ENCODE measurements at regions not wholly inside any gene's neighbourhood (a gene's known extent, or its start where the extent isn't known, plus 50 kb on each side); places are given as distances from the start of the nearest gene placed in this dataset.
"Not testable (repeated sequence)": the region's sequence is repeated elsewhere in the genome, so short reads cannot be mapped to it uniquely, and the experiment has no call there.

- Histone ChIP-seq H3K4me3 (ENCODE audit: low read length in 2 of 2) (no peak overlapping the region), H3K9ac (ENCODE audit: low read depth in 1 of 2, low read length in 2 of 2) (no peak overlapping the region), H3K4me1 (ENCODE audit: control insufficient read depth in 2 of 2, insufficient read depth in 2 of 2, low read length in 2 of 2) (no peaks in the 10 kb centered on the region), H3K27me3 (ENCODE audit: control insufficient read depth in 2 of 2, insufficient read depth in 2 of 2, low read length in 2 of 2) (no peaks in the 10 kb centered on the region), H3K27ac (ENCODE audit: low read depth in 2 of 2, low read length in 2 of 2) (no peak overlapping the region), H3K9me3 (ENCODE audit: control insufficient read depth in 2 of 2, low read length in 2 of 2) (no peaks in the 10 kb centered on the region), H3K36me3 (ENCODE audit: control insufficient read depth in 2 of 2, insufficient read depth in 2 of 2, low read length in 2 of 2) (no peaks in the 10 kb centered on the region)
Measured at GRCh38 chr7:112985377-112985987, 101.1 kb downstream of the GPR85 start.

GRCh38 chr7:112982441-112983063 is 104.1 kb downstream of the GPR85 start:
- Histone ChIP-seq H3K27ac (ENCODE audit: low read depth in 2 of 2, low read length in 2 of 2) (no peak overlapping the region), H3K4me3 (ENCODE audit: low read length in 2 of 2) (no peak overlapping the region), H3K36me3 (ENCODE audit: control insufficient read depth in 2 of 2, insufficient read depth in 2 of 2, low read length in 2 of 2) (no peaks in the 10 kb centered on the region), H3K27me3 (ENCODE audit: control insufficient read depth in 2 of 2, insufficient read depth in 2 of 2, low read length in 2 of 2) (no peaks in the 10 kb centered on the region), H3K9me3 (ENCODE audit: control insufficient read depth in 2 of 2, low read length in 2 of 2) (no peaks in the 10 kb centered on the region), H3K9ac (ENCODE audit: low read depth in 1 of 2, low read length in 2 of 2) (no peak overlapping the region), H3K4me1 (ENCODE audit: control insufficient read depth in 2 of 2, insufficient read depth in 2 of 2, low read length in 2 of 2) (no peaks in the 10 kb centered on the region)

GRCh38 chr7:112981966-112982365 is 104.7 kb downstream of the GPR85 start:
- Histone ChIP-seq H3K4me3 (ENCODE audit: low read length in 2 of 2) (no peak overlapping the region), H3K9me3 (ENCODE audit: control insufficient read depth in 2 of 2, low read length in 2 of 2) (no peaks in the 10 kb centered on the region), H3K36me3 (ENCODE audit: control insufficient read depth in 2 of 2, insufficient read depth in 2 of 2, low read length in 2 of 2) (no peaks in the 10 kb centered on the region), H3K9ac (ENCODE audit: low read depth in 1 of 2, low read length in 2 of 2) (no peak overlapping the region), H3K4me1 (ENCODE audit: control insufficient read depth in 2 of 2, insufficient read depth in 2 of 2, low read length in 2 of 2) (no peaks in the 10 kb centered on the region), H3K27me3 (ENCODE audit: control insufficient read depth in 2 of 2, insufficient read depth in 2 of 2, low read length in 2 of 2) (no peaks in the 10 kb centered on the region), H3K27ac (ENCODE audit: low read depth in 2 of 2, low read length in 2 of 2) (no peak overlapping the region)

GRCh38 chr7:112979055-112979454 is 107.6 kb downstream of the GPR85 start:
- not testable (repeated sequence) for H3K27me3 ChIP-seq (ENCODE audit: control insufficient read depth in 2 of 2, insufficient read depth in 2 of 2, low read length in 2 of 2); H3K4me3 ChIP-seq (ENCODE audit: low read length in 2 of 2); H3K36me3 ChIP-seq (ENCODE audit: control insufficient read depth in 2 of 2, insufficient read depth in 2 of 2, low read length in 2 of 2); H3K9me3 ChIP-seq (ENCODE audit: control insufficient read depth in 2 of 2, low read length in 2 of 2); H3K9ac ChIP-seq (ENCODE audit: low read depth in 1 of 2, low read length in 2 of 2); H3K4me1 ChIP-seq (ENCODE audit: control insufficient read depth in 2 of 2, insufficient read depth in 2 of 2, low read length in 2 of 2); H3K27ac ChIP-seq (ENCODE audit: low read depth in 2 of 2, low read length in 2 of 2)

- H3K9me3 ChIP-seq (ENCODE audit: control insufficient read depth in 2 of 2, low read length in 2 of 2); H3K9ac ChIP-seq (ENCODE audit: low read depth in 1 of 2, low read length in 2 of 2); H3K4me3 ChIP-seq (ENCODE audit: low read length in 2 of 2); H3K36me3 ChIP-seq (ENCODE audit: control insufficient read depth in 2 of 2, insufficient read depth in 2 of 2, low read length in 2 of 2); H3K27ac ChIP-seq (ENCODE audit: low read depth in 2 of 2, low read length in 2 of 2); H3K27me3 ChIP-seq (ENCODE audit: control insufficient read depth in 2 of 2, insufficient read depth in 2 of 2, low read length in 2 of 2); H3K4me1 ChIP-seq (ENCODE audit: control insufficient read depth in 2 of 2, insufficient read depth in 2 of 2, low read length in 2 of 2): not testable (repeated sequence)
Measured at GRCh38 chr7:112977244-112977955, 109.2 kb downstream of the GPR85 start.

- no peak overlapping the region for H3K9ac ChIP-seq (ENCODE audit: low read depth in 1 of 2, low read length in 2 of 2)
- H3K27me3 ChIP-seq (ENCODE audit: control insufficient read depth in 2 of 2, insufficient read depth in 2 of 2, low read length in 2 of 2): no peaks in the 10 kb centered on the region
- H3K4me1 ChIP-seq (ENCODE audit: control insufficient read depth in 2 of 2, insufficient read depth in 2 of 2, low read length in 2 of 2): no peaks in the 10 kb centered on the region
- no peak overlapping the region for H3K27ac ChIP-seq (ENCODE audit: low read depth in 2 of 2, low read length in 2 of 2)
- H3K36me3 ChIP-seq (ENCODE audit: control insufficient read depth in 2 of 2, insufficient read depth in 2 of 2, low read length in 2 of 2): no peaks in the 10 kb centered on the region
- no peak overlapping the region for H3K4me3 ChIP-seq (ENCODE audit: low read length in 2 of 2)
- no peaks in the 10 kb centered on the region for H3K9me3 ChIP-seq (ENCODE audit: control insufficient read depth in 2 of 2, low read length in 2 of 2)
Measured at GRCh38 chr7:112970771-112971170, 115.9 kb downstream of the GPR85 start.

- Histone ChIP-seq H3K36me3 (ENCODE audit: control insufficient read depth in 2 of 2, insufficient read depth in 2 of 2, low read length in 2 of 2) (no peaks in the 10 kb centered on the region), H3K27ac (ENCODE audit: low read depth in 2 of 2, low read length in 2 of 2) (no peak overlapping the region), H3K4me3 (ENCODE audit: low read length in 2 of 2) (no peak overlapping the region), H3K27me3 (ENCODE audit: control insufficient read depth in 2 of 2, insufficient read depth in 2 of 2, low read length in 2 of 2) (no peaks in the 10 kb centered on the region), H3K9me3 (ENCODE audit: control insufficient read depth in 2 of 2, low read length in 2 of 2) (no peaks in the 10 kb centered on the region), H3K4me1 (ENCODE audit: control insufficient read depth in 2 of 2, insufficient read depth in 2 of 2, low read length in 2 of 2) (no peaks in the 10 kb centered on the region), H3K9ac (ENCODE audit: low read depth in 1 of 2, low read length in 2 of 2) (no peak overlapping the region)
Measured at GRCh38 chr7:112969946-112970345, 116.7 kb downstream of the GPR85 start.

GRCh38 chr7:112965506-112965905 is 121.1 kb downstream of the GPR85 start:
- Histone ChIP-seq H3K9me3 (ENCODE audit: control insufficient read depth in 2 of 2, low read length in 2 of 2) (no peaks in the 10 kb centered on the region), H3K27me3 (ENCODE audit: control insufficient read depth in 2 of 2, insufficient read depth in 2 of 2, low read length in 2 of 2) (no peaks in the 10 kb centered on the region), H3K4me3 (ENCODE audit: low read length in 2 of 2) (no peak overlapping the region), H3K9ac (ENCODE audit: low read depth in 1 of 2, low read length in 2 of 2) (no peak overlapping the region), H3K36me3 (ENCODE audit: control insufficient read depth in 2 of 2, insufficient read depth in 2 of 2, low read length in 2 of 2) (no peaks in the 10 kb centered on the region), H3K27ac (ENCODE audit: low read depth in 2 of 2, low read length in 2 of 2) (no peak overlapping the region), H3K4me1 (ENCODE audit: control insufficient read depth in 2 of 2, insufficient read depth in 2 of 2, low read length in 2 of 2) (no peaks in the 10 kb centered on the region)

GRCh38 chr7:112963634-112964033 is 123.0 kb downstream of the GPR85 start:
- no peaks in the 10 kb centered on the region for H3K27me3 ChIP-seq (ENCODE audit: control insufficient read depth in 2 of 2, insufficient read depth in 2 of 2, low read length in 2 of 2)
- no peak overlapping the region for H3K27ac ChIP-seq (ENCODE audit: low read depth in 2 of 2, low read length in 2 of 2)
- H3K9me3 ChIP-seq (ENCODE audit: control insufficient read depth in 2 of 2, low read length in 2 of 2): no peaks in the 10 kb centered on the region
- no peaks in the 10 kb centered on the region for H3K4me1 ChIP-seq (ENCODE audit: control insufficient read depth in 2 of 2, insufficient read depth in 2 of 2, low read length in 2 of 2)
- no peak overlapping the region for H3K9ac ChIP-seq (ENCODE audit: low read depth in 1 of 2, low read length in 2 of 2)
- H3K4me3 ChIP-seq (ENCODE audit: low read length in 2 of 2): no peak overlapping the region
- no peaks in the 10 kb centered on the region for H3K36me3 ChIP-seq (ENCODE audit: control insufficient read depth in 2 of 2, insufficient read depth in 2 of 2, low read length in 2 of 2)

- Histone ChIP-seq H3K36me3 (ENCODE audit: control insufficient read depth in 2 of 2, insufficient read depth in 2 of 2, low read length in 2 of 2) (no peaks in the 10 kb centered on the region), H3K9ac (ENCODE audit: low read depth in 1 of 2, low read length in 2 of 2) (no peak overlapping the region), H3K4me3 (ENCODE audit: low read length in 2 of 2) (no peak overlapping the region)
Measured at GRCh38 chr7:112962815-112963214, 123.8 kb downstream of the GPR85 start.

More at GRCh38 chr7:112962815-112963214, 123.8 kb downstream of the GPR85 start:
- Histone ChIP-seq H3K4me1 (ENCODE audit: control insufficient read depth in 2 of 2, insufficient read depth in 2 of 2, low read length in 2 of 2) (no peaks in the 10 kb centered on the region), H3K27me3 (ENCODE audit: control insufficient read depth in 2 of 2, insufficient read depth in 2 of 2, low read length in 2 of 2) (no peaks in the 10 kb centered on the region), H3K27ac (ENCODE audit: low read depth in 2 of 2, low read length in 2 of 2) (no peak overlapping the region), H3K9me3 (ENCODE audit: control insufficient read depth in 2 of 2, low read length in 2 of 2) (no peaks in the 10 kb centered on the region)
